Activated CD4-positive, alpha-beta memory T cell treated with anti-CD3 and anti-CD28 coated beads, Interleukin-2, amount 10 ng/mL, durations not matched to agents 7 days and 5 days (primary cell): ENCODE measurements at regions not wholly inside any gene's neighbourhood (a gene's known extent, or its start where the extent isn't known, plus 50 kb on each side); places are given as distances from the start of the nearest gene placed in this dataset.

Experiments used
- CTCF ChIA-PET: fragments of 350-600 bp; sonication (Branson Sonifier 250); formaldehyde crosslinking; loops from one replicate; lab custom pipeline; 2021; ENCODE audit warnings: antibody characterized with exemption, inconsistent platforms; lab: Charles Lee
- POLR2A ChIA-PET: fragments of 350-600 bp; sonication (Branson Sonifier 250); formaldehyde crosslinking; loops from one replicate; lab custom pipeline; 2021; ENCODE audit warnings: antibody characterized with exemption; lab: Charles Lee
- DNase-seq: peaks from one replicate; pipeline ENCODE4 v3.0.0-alpha.2; 2020
- H3K27ac Mint-ChIP-seq: one replicate; pipeline ENCODE4 v1.8.0; 2021; ENCODE audit warnings: mild to moderate bottlenecking, mixed read lengths
- H3K27me3 Mint-ChIP-seq: one replicate; pipeline ENCODE4 v1.8.0; 2021; ENCODE audit warnings: mixed read lengths
- H3K36me3 Mint-ChIP-seq: one replicate; pipeline ENCODE4 v1.8.0; 2021; ENCODE audit warnings: low read depth, mixed read lengths
- H3K4me1 Mint-ChIP-seq: one replicate; pipeline ENCODE4 v1.8.0; 2021; ENCODE audit warnings: mixed read lengths
- H3K4me3 Mint-ChIP-seq: one replicate; pipeline ENCODE4 v1.8.0; 2021; ENCODE audit warnings: mild to moderate bottlenecking, mixed read lengths
- H3K9me3 Mint-ChIP-seq: one replicate; pipeline ENCODE4 v1.8.0; 2021; ENCODE audit warnings: mixed read lengths

DNA sequence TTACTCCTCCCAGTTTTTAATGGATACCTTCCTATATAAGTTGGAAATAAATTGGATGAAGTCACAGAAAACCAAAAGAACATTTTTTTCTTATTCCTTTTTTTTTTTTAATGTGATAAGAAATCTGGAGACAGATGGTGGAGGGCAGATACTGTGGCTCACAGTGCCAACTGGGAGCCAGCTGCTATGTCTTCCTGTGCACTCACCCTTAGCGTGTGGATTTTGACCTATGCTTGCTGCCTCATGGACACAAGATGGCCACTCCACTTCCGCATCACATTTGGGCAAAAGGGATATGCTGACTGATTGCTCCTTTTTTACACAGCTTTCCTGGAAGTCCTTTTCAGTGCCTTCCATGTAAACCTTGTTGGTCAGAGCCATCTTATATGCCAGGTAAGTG lies 342.6 kb downstream of the MAN2A1 start:
- no peaks in the 10 kb centered on the region for H3K27me3 Mint-ChIP-seq
- H3K36me3 Mint-ChIP-seq = no peaks in the 10 kb centered on the region
- POLR2A ChIA-PET = no interaction called here
- DNase-seq = no peak
- no peaks in the 10 kb centered on the region for H3K9me3 Mint-ChIP-seq
- CTCF ChIA-PET = no interaction called here
- H3K4me1 Mint-ChIP-seq = peaks cover 3% of the 10 kb centered on the region
- H3K4me3 Mint-ChIP-seq = no peak overlapping the region
- H3K27ac Mint-ChIP-seq = no peak overlapping the region

DNA sequence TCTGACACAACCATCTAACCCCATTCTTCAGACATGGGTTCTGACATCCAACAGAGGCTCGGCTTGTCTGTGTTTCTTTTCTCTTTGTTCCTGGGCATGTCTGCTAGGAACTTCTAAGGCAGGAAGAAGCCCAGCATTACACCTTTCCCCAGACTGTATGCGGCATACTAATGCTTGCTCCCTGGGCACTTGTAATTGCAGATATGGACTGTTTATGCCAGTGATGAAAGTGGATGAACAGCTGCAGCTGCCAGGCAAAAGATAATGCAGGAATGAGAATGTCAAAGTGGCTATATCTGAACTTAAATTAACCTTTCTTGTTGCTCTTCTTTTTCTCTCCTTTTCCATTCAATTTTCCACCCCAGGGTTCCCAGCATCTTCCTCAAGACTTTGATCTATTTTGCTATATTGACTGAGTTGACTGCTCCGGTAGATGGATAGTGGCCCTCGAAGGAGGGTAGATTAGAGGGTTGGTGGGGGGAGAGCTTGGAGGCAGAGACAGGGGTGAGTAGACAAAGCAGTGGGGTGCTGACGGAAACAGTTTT lies 344.4 kb downstream of the MAN2A1 start:
- no peaks in the 10 kb centered on the region for H3K36me3 Mint-ChIP-seq
- no peak overlapping the region for H3K4me3 Mint-ChIP-seq
- no peak for DNase-seq
- ChIA-PET CTCF (no interaction called here), POLR2A (no interaction called here)
- H3K27me3 Mint-ChIP-seq = no peaks in the 10 kb centered on the region
- H3K9me3 Mint-ChIP-seq = no peaks in the 10 kb centered on the region
- H3K27ac Mint-ChIP-seq = no peak overlapping the region
- no peaks in the 10 kb centered on the region for H3K4me1 Mint-ChIP-seq

DNA sequence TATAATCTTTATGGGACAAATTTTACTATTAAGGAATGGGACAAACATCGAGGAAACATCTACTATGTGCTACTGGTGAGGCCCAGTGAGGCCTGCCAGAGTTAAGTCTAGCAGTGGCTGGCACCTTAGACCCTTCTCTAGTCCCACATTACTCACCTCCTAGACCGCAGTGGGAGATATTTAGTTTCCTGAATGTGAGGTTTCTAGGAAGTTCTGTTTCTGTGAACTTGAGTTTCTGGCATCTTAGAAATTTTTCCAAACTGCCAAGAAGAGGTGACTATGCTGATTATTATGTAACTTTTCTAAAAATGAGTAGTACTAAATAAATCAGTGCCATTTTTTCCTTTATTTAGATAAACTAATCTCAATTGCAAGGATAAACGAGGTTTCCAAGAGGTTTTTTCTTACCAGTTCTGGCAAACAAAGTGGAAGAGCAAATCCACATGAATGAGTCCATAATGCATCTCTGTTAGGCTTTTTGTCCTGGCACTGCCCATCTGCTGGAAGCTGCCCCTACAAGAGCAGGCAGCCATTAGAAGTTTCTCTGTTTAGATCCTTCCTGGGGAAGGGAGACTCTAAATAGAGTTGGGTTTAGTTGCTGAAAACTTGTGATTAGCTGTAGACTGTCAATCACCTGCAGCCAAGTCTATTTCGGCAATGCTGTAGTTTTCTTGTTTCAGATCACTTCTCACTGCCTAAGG lies 348.7 kb downstream of the MAN2A1 start:
- H3K4me3 Mint-ChIP-seq = no peak overlapping the region
- no peak for DNase-seq
- ChIA-PET CTCF (no interaction called here), POLR2A (no interaction called here)
- H3K4me1 Mint-ChIP-seq = no peaks in the 10 kb centered on the region
- H3K9me3 Mint-ChIP-seq = peaks cover 11% of the 10 kb centered on the region
- H3K36me3 Mint-ChIP-seq = no peaks in the 10 kb centered on the region
- no peaks in the 10 kb centered on the region for H3K27me3 Mint-ChIP-seq
- H3K27ac Mint-ChIP-seq = no peak overlapping the region

DNA sequence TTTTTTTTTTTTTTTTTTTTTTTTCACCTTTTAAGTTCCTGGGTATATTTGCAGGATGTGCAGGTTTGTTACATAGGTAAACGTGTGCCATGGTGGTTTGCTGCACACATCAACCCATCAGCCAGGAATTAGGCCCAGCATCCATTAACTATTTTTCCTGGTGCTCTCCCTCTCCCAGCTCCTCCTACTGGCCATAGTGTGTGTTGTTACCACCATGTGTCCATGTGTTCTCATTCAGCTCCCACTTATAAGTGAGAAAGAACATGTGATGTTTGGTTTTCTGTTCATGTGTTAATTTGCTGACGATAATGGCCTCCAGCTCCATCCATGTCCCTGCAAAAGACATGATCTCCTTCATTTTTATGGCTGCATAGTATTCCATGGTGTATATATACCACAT lies 350.5 kb downstream of the MAN2A1 start:
- Mint-ChIP-seq H3K4me1 (no peaks in the 10 kb centered on the region), H3K36me3 (no peaks in the 10 kb centered on the region), H3K27ac (no peak overlapping the region), H3K9me3 (peaks cover 17% of the 10 kb centered on the region), H3K27me3 (no peaks in the 10 kb centered on the region), H3K4me3 (no peak overlapping the region)
- no peak for DNase-seq
- ChIA-PET CTCF (no interaction called here), POLR2A (no interaction called here)

DNA sequence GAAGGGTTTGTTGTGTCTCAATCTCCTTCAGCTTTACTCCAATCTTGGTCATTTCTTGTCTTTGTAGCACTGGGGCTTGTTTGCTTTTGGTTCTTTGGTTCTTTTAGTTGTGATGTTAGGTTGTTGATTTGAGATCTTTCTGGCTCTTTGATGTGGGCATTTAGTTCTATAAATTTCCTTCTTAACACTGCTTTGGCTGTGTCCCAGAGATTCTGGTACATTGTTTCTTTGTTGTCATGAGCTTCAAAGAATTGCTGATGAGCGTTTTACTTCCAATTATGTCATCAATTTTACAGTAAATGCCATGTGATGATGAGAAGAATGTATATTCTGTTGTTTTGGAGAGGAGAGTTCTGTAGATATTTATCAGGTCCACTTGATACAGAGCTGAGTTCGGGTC lies 353.3 kb downstream of the MAN2A1 start:
- H3K4me3 Mint-ChIP-seq = no peak overlapping the region
- no peak overlapping the region for H3K27ac Mint-ChIP-seq
- peaks cover 17% of the 10 kb centered on the region for H3K9me3 Mint-ChIP-seq
- DNase-seq = no peak
- CTCF ChIA-PET = interaction anchor here (0.6 kb wide), 1 partner anchor 352 kb away, joined by 3 read pairs; no protein-coding TSS in a partner anchor
- POLR2A ChIA-PET = no interaction called here
- H3K27me3 Mint-ChIP-seq = peaks cover 2% of the 10 kb centered on the region
- H3K4me1 Mint-ChIP-seq = no peaks in the 10 kb centered on the region
- no peaks in the 10 kb centered on the region for H3K36me3 Mint-ChIP-seq

DNA sequence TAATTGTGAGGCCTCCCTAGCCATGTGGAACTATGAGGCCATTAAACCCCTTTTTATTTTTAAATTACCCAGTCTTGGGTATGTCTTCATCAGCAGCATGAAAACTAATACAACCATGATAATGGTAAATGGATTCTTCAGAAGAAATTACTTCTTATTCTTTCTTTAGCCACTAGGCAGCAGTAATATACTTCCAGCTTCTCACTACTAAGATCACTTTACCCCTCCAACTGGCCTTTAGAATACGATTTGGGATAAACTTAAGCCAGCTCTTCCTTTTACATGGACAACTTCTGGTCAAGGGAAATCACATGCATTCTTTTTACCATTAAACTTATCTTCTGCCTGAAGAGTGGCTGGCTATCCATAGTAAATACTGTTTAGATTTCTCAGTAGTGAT lies 355.4 kb downstream of the MAN2A1 start:
- Mint-ChIP-seq H3K9me3 (peaks cover 17% of the 10 kb centered on the region), H3K4me3 (no peak overlapping the region), H3K36me3 (no peaks in the 10 kb centered on the region), H3K27me3 (peaks cover 2% of the 10 kb centered on the region), H3K27ac (no peak overlapping the region), H3K4me1 (no peaks in the 10 kb centered on the region)
- POLR2A ChIA-PET = no interaction called here
- CTCF ChIA-PET = no interaction called here
- no peak for DNase-seq

DNA sequence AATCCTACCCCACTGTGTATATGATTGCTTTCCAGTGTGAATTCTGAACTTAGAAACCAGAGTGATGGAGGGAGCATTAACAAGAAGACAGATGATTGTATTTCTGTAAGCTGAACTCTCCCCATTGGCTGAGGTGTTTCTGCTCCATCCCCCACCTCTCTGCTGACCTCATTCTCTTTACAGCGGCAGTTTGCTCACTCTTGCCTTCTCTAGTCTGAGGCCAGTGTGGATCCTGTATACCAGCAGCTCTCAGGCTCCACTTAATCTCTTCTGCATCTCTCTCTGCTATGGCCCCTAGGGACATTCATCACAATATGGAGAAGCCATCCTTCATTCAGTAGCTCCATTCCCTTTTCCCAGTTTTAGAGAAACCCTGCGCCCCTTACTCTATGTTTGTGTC lies 358.8 kb downstream of the MAN2A1 start:
- Mint-ChIP-seq H3K36me3 (no peaks in the 10 kb centered on the region), H3K27me3 (peaks cover 2% of the 10 kb centered on the region), H3K9me3 (peaks cover 6% of the 10 kb centered on the region), H3K4me1 (peaks cover 5% of the 10 kb centered on the region), H3K4me3 (no peak overlapping the region), H3K27ac (no peak overlapping the region)
- ChIA-PET POLR2A (no interaction called here), CTCF (interaction anchor here (0.6 kb wide), 1 partner anchor 1081 kb away, joined by 4 read pairs; no protein-coding TSS in a partner anchor)
- no peak for DNase-seq

DNA sequence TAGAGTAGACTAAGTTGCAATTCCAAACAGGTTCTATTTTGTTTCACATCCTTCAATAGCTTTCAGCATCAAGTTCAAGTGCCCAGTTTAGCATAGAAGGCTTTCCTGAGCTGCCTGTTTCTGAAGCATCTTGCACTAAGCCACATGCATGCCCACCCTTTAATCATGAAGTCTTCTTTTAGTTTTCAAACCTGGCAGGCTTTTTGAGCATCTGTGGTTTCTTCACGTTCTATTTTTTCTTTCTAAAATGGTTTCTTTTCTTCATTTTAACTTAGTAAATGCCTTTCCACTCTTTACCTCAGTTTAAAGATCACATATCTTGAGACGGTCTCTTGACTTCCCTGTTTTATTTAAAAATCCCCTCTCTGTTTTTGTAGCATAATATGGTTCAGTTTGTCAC lies 360.1 kb downstream of the MAN2A1 start:
- H3K36me3 Mint-ChIP-seq = no peaks in the 10 kb centered on the region
- POLR2A ChIA-PET = no interaction called here
- CTCF ChIA-PET = no interaction called here
- H3K27ac Mint-ChIP-seq = no peak overlapping the region
- peaks cover 18% of the 10 kb centered on the region for H3K4me1 Mint-ChIP-seq
- H3K9me3 Mint-ChIP-seq = no peaks in the 10 kb centered on the region
- H3K27me3 Mint-ChIP-seq = peaks cover 2% of the 10 kb centered on the region
- no peak for DNase-seq
- no peak overlapping the region for H3K4me3 Mint-ChIP-seq

DNA sequence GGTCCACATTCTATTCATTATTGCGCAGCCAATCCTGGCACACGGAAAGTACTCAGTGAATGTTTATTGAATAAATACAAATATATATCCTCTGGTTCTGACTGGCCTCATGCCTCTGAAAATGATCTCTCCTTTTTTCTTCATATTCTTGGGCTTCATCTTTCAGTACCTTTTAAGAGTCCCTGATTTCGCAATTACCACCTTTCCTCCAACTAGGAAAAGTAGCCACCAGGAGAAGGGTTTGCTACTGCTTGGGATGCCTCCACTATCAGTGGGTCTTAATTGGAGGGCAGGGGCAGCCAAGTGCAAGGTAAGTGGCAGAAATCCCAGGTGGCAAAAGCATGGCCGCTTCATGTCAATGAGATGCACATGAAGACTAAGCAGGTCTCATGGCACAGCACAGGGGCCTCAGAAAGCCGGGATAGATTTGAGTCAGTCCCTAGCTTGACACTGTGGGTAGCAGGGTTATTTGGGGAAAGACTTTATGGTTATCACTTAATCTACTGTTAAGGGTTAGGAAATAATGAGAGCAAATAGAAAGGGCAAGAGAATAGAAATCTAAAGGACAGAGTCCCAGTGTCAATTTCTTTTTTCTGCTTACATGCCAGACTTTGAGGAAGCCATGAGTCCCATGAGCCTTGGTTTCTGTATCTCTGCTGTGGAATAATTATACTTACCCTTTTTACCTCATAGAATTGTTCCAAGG lies 361.1 kb downstream of the MAN2A1 start:
- H3K36me3 Mint-ChIP-seq = no peaks in the 10 kb centered on the region
- CTCF ChIA-PET = no interaction called here
- H3K27me3 Mint-ChIP-seq = peaks cover 2% of the 10 kb centered on the region
- H3K27ac Mint-ChIP-seq = no peak overlapping the region
- DNase-seq = no peak
- no peak overlapping the region for H3K4me3 Mint-ChIP-seq
- H3K4me1 Mint-ChIP-seq = peaks cover 22% of the 10 kb centered on the region
- POLR2A ChIA-PET = no interaction called here
- no peaks in the 10 kb centered on the region for H3K9me3 Mint-ChIP-seq

DNA sequence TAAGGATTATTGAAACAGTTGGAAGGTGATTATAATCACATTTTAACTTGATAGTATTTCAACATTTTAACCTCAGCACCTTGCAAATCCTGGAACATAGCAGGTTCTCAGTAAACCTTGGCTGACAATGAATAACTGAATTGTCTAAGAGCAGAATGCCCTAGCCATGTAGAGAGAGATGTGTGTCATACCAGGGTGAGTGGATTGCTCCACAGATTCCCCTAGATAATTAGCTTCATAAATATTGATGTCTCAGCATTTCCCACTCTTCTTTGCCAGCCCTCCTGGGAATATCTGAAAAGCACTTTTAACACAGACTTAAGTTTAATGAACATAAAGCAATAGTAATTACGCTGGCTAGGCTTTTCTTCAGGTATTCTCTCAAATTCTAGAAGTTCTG lies 363.5 kb downstream of the MAN2A1 start:
- H3K4me3 Mint-ChIP-seq = no peak overlapping the region
- H3K27ac Mint-ChIP-seq = no peak overlapping the region
- no peaks in the 10 kb centered on the region for H3K36me3 Mint-ChIP-seq
- DNase-seq = no peak
- H3K27me3 Mint-ChIP-seq = no peaks in the 10 kb centered on the region
- H3K4me1 Mint-ChIP-seq = peaks cover 22% of the 10 kb centered on the region
- POLR2A ChIA-PET = interaction anchor here (1.9 kb wide), 1 partner anchor 363 kb away, joined by 10 read pairs; the partner anchor contains the start of gene MAN2A1
- CTCF ChIA-PET = interaction anchor here (1.6 to 2.3 kb wide), 2 partner anchors 11 to 361 kb away, joined by 3 to 6 read pairs; no protein-coding TSS in a partner anchor
- no peaks in the 10 kb centered on the region for H3K9me3 Mint-ChIP-seq

DNA sequence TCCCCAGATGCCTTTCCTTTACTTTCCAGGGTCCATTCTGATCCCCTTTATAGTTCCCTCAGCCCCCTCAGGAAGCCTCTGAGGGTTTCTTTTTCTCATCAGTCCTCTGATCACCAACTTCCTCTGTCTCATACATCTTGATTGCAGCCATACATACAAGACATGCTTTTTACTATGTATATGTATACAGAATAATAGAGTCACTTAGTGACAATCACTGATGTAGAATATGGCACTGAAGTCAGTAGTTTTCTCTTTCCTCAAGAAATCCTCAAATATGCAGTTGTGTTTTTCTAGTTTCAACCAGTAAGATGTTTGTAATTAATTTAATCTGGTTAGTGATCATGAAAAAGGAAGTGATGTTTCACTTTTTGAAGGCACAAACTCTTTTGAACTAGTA lies 364.1 kb downstream of the MAN2A1 start:
- no peaks in the 10 kb centered on the region for H3K9me3 Mint-ChIP-seq
- ChIA-PET POLR2A (interaction anchor here (1.2 to 1.9 kb wide), 3 partner anchors 10 to 365 kb away, joined by 4 to 10 read pairs (median 6); partner anchors contain the start of gene MAN2A1), CTCF (interaction anchor here (0.8 to 2.3 kb wide), 5 partner anchors 10 to 364 kb away, joined by 3 to 6 read pairs (median 3); partner anchors contain the start of gene MAN2A1)
- H3K27me3 Mint-ChIP-seq = no peaks in the 10 kb centered on the region
- H3K36me3 Mint-ChIP-seq = no peaks in the 10 kb centered on the region
- peaks cover 22% of the 10 kb centered on the region for H3K4me1 Mint-ChIP-seq
- no peak overlapping the region for H3K4me3 Mint-ChIP-seq
- no peak for DNase-seq
- H3K27ac Mint-ChIP-seq = peak overlapping the region; percentile 60

DNA sequence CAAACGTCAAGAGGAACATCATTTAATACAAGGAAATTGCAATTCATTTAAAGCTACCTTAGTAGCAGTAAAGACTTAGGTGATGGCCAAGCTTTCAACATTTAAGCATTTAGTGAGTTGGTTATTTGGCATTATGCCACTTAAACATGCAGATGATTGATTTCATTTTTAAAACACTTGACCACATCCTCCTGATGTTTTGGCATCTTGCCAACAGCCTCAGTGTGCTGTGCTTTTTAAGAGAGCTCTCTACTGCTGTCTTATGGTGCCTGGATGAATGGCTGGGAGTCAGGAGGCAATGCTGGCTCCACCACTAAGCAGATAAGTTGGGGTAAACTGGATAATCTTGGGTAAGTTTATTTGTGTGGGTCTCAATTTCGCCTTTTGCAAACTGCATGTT lies 364.5 kb downstream of the MAN2A1 start:
- H3K4me1 Mint-ChIP-seq = peaks cover 22% of the 10 kb centered on the region
- no peaks in the 10 kb centered on the region for H3K36me3 Mint-ChIP-seq
- H3K9me3 Mint-ChIP-seq = no peaks in the 10 kb centered on the region
- peak overlapping the region; percentile 60 for H3K27ac Mint-ChIP-seq
- H3K27me3 Mint-ChIP-seq = no peaks in the 10 kb centered on the region
- H3K4me3 Mint-ChIP-seq = no peak overlapping the region
- POLR2A ChIA-PET = interaction anchor here (1.2 to 1.9 kb wide), 3 partner anchors 10 to 366 kb away, joined by 4 to 10 read pairs (median 6); partner anchors contain the start of gene MAN2A1
- CTCF ChIA-PET = interaction anchor here (0.8 to 2.3 kb wide), 5 partner anchors 10 to 365 kb away, joined by 3 to 6 read pairs (median 3); partner anchors contain the start of gene MAN2A1
- DNase-seq = peak; percentile 75

DNA sequence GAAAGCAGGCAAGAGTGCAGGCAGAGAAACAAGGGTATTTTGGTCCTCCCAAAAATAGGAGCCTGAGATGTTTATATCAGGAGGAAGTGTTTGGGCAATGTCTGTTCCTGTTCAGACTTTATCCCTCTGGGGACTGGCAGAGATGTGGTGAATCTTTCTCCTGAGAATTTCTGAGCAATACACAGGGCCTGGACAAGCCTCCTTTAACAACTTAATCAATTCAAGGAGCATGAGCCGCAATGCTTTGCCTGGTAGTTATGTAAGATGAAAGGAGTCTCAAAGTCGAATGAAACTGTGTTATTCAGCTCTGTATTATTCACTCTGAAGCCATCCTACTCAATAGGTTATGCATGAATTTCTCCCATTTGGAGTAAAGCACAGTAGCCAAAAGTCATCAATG lies 365.6 kb downstream of the MAN2A1 start:
- no peak overlapping the region for H3K27ac Mint-ChIP-seq
- peaks cover 22% of the 10 kb centered on the region for H3K4me1 Mint-ChIP-seq
- no peaks in the 10 kb centered on the region for H3K27me3 Mint-ChIP-seq
- no peaks in the 10 kb centered on the region for H3K36me3 Mint-ChIP-seq
- no peak overlapping the region for H3K4me3 Mint-ChIP-seq
- H3K9me3 Mint-ChIP-seq = no peaks in the 10 kb centered on the region
- CTCF ChIA-PET = interaction anchor here (1.7 to 2.3 kb wide), 2 partner anchors 9 to 67 kb away, joined by 3 to 6 read pairs; no protein-coding TSS in a partner anchor
- POLR2A ChIA-PET = no interaction called here
- DNase-seq = no peak
